Brain microvascular endothelial cell (primary cell): ENCODE measurements at regions not wholly inside any gene's neighbourhood (a gene's known extent, or its start where the extent isn't known, plus 50 kb on each side); places are given as distances from the start of the nearest gene placed in this dataset.

ENCODE experiments used
- DNase-seq: peaks from one replicate; pipeline ENCODE4 v3.0.0-alpha.2; 2020
- H3K27ac ChIP-seq: fragments of 250-450 bp; sonication (Bioruptor Pico); 2 replicates; pipeline ENCODE4 v1.5.1; 2020; ENCODE audit warnings: mild to moderate bottlenecking, moderate library complexity
- H3K27me3 ChIP-seq: fragments of 250-450 bp; sonication (Bioruptor Pico); replicated peaks from 2 replicates; pipeline ENCODE4 v1.5.1; 2020; ENCODE audit warnings: mild to moderate bottlenecking
- H3K36me3 ChIP-seq: fragments of 250-450 bp; sonication (Bioruptor Pico); replicated peaks from 2 replicates; pipeline ENCODE4 v1.5.1; 2020; ENCODE audit warnings: mild to moderate bottlenecking
- H3K4me3 ChIP-seq: 2 replicates; pipeline ENCODE4 v1.5.1; 2011; ENCODE audit warnings: low read depth, mild to moderate bottlenecking, control low read depth, low read length, moderate library complexity
- in situ Hi-C: cut with HindIII; loops from 2 replicates; pipeline ENCODE4 v1.10.0; 2017; ENCODE audit warnings: low sequenced_read_pairs, low pct_ligation_motif_present
- TF ChIP-seq, protein P1 (sequence below): IDR thresholded peaks from 2 replicates; pipeline ENCODE4 v1.5.1; 2011; ENCODE audit warnings: low read depth, mild to moderate bottlenecking, moderate library complexity, low read length, control low read depth, inconsistent platforms; ENCODE audit errors: missing control alignments

DNA sequence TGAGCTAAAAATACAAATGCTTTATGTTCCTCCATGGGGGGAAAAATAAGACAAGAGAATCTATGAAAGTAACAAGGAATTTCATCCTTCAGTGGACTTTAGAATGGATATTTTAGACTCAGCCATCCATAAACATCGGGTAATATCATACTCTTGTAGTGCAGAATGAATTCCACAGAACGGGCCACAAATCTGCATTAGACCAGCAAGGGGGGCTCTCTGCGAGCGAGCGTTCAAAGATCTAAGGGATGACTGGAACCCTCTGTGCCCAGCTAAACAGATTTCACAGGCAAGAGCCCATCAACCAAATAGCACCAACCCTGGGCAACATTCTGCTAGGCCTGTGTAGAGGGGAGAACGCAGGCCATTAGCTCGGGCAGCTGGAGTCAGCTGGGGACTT lies 537.9 kb upstream of the CDH11 start:
- in situ Hi-C loops = no loop called here
- H3K27ac ChIP-seq = no peak overlapping the region
- TF ChIP-seq, protein P1, sequence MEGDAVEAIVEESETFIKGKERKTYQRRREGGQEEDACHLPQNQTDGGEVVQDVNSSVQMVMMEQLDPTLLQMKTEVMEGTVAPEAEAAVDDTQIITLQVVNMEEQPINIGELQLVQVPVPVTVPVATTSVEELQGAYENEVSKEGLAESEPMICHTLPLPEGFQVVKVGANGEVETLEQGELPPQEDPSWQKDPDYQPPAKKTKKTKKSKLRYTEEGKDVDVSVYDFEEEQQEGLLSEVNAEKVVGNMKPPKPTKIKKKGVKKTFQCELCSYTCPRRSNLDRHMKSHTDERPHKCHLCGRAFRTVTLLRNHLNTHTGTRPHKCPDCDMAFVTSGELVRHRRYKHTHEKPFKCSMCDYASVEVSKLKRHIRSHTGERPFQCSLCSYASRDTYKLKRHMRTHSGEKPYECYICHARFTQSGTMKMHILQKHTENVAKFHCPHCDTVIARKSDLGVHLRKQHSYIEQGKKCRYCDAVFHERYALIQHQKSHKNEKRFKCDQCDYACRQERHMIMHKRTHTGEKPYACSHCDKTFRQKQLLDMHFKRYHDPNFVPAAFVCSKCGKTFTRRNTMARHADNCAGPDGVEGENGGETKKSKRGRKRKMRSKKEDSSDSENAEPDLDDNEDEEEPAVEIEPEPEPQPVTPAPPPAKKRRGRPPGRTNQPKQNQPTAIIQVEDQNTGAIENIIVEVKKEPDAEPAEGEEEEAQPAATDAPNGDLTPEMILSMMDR = no peak
- H3K36me3 ChIP-seq = no peaks in the 10 kb centered on the region
- H3K27me3 ChIP-seq = no peaks in the 10 kb centered on the region
- DNase-seq = no peak
- H3K4me3 ChIP-seq = no peak overlapping the region

DNA sequence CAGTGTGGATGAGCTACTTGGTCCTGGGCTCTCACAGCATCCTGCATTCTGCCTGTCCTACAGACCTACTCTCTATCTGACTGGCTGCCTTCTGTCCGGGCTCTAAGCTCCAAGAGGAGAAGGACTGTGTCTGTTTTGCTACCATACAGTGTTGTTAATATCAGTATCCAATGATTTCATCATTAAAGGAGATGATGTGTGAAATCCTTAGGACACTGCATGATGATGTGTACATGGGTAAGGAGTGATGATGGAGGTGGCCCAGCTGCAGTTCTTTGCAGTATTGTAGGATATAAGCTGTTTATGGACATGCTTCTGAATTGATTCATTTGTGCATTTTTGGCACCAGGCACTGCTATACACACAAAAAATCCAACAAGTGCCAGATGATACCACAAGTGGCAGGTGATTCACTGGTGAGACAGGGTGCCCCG lies 536.9 kb upstream of the CDH11 start:
- TF ChIP-seq, protein P1 = no peak

DNA sequence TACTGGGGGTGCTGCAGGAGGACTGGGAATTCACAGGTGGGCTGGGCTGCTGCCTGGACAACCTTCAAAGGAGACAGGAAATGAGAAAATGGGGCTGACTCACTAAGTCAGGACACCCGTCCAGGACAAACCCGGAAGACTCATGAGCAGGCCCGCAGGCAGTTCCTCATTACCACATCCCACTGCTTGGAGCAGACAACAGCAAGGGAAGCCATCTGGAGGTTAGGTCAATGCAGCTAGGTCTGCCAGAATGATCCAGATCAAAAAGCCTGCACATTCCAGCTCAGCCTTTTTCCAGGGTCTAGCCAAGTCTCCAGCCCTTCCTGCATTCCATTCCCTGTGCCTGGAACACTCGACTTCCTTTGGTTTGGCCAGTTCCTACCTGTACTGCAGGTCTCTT lies 536.5 kb upstream of the CDH11 start:
- no peaks in the 10 kb centered on the region for H3K36me3 ChIP-seq
- TF ChIP-seq, protein P1 = no peak
- peak; percentile 77 for DNase-seq
- in situ Hi-C loops = no loop called here
- no peak overlapping the region for H3K4me3 ChIP-seq
- peak overlapping the region; percentile 4 for H3K27ac ChIP-seq
- H3K27me3 ChIP-seq = no peaks in the 10 kb centered on the region

More for the DNA sequence above, 536.9 kb upstream of the CDH11 start:
- H3K36me3 ChIP-seq = no peaks in the 10 kb centered on the region
- no peak overlapping the region for H3K4me3 ChIP-seq
- peak overlapping the region; percentile 4 for H3K27ac ChIP-seq
- peak; percentile 57 for DNase-seq
- H3K27me3 ChIP-seq = no peaks in the 10 kb centered on the region
- in situ Hi-C loops = no loop called here

DNA sequence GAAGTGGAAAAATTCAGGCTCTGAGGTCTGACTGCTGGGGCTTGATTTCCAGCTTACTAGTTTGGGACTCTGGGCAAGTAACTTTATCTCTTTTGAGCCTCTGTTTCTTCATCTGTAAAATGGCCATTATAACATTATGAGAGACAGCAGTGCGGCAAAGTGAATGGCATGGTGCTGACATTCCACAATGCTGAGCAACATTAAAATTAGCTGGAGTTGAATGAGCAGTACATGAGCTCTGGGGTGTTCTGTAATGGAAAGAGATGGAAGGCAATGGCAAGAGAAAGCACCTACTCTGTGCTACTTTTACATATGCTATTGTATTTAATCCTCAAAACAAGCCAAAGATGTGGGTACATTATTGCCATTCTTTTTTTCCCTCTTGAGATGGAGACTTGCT lies 535.7 kb upstream of the CDH11 start:
- no peaks in the 10 kb centered on the region for H3K36me3 ChIP-seq
- TF ChIP-seq, protein P1 = no peak
- DNase-seq = no peak

DNA sequence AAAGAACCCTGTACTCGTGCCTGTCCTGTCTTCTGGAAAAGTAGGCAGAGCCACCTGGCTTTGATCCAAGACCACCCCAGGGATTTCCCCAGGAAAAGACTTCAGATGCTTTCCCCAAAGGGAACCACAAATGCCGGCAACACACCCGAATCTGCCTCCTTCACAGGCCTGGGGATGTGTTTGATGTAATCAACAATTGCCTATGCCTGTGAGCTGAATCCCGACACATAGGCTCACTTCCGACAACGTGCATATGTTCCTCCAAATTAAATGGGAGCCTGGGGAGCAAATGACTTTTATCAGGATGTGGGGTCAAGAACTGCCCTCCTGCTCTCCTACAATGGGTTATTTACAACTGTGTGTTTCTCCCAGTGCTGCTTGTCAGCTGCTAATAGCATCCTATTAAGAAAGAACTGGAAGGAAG lies 535.2 kb upstream of the CDH11 start:
- no peak for DNase-seq
- H3K27ac ChIP-seq = no peak overlapping the region
- TF ChIP-seq, protein P1 = no peak
- in situ Hi-C loops = no loop called here
- no peaks in the 10 kb centered on the region for H3K27me3 ChIP-seq
- no peaks in the 10 kb centered on the region for H3K36me3 ChIP-seq
- H3K4me3 ChIP-seq = no peak overlapping the region

More for the DNA sequence above, 535.7 kb upstream of the CDH11 start:
- Histone ChIP-seq H3K27ac (no peak overlapping the region), H3K27me3 (no peaks in the 10 kb centered on the region), H3K4me3 (no peak overlapping the region)
- in situ Hi-C loops = no loop called here

DNA sequence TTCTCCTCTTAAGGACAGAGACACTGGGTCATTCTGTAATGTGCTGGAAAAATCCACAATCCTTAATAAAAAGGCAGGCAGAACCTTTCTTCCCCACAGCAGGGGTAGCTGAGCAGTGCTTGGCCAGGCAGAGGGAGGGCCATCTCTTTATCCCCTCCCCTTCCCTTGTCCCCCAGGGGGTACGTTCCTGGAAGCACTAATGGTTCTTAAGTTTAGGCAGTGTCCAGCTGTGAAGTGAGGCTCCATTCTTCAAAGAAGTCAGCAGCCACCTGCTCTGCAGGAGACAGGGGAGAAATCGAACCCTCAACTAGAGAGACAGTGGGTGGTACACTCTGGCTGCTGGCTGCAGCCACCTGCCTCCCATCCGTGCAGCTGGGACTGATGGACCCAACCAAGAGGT lies 533.9 kb upstream of the CDH11 start:
- no peak overlapping the region for H3K4me3 ChIP-seq
- in situ Hi-C loops = no loop called here
- H3K27me3 ChIP-seq = no peaks in the 10 kb centered on the region
- H3K27ac ChIP-seq = no peak overlapping the region
- no peaks in the 10 kb centered on the region for H3K36me3 ChIP-seq
- TF ChIP-seq, protein P1 = no peak
- no peak for DNase-seq
